GM12873 (cell line): ENCODE measurements at regions not wholly inside any gene's neighbourhood (a gene's known extent, or its start where the extent isn't known, plus 50 kb on each side); places are given as distances from the start of the nearest gene placed in this dataset.

Source experiments
- CTCF ChIP-seq: IDR thresholded peaks from 2 replicates; pipeline ENCODE4 v1.5.1; 2012; ENCODE audit warnings: low read depth, mild to moderate bottlenecking, moderate library complexity, low read length, control low read depth; ENCODE audit not compliant: insufficient read depth; ENCODE audit errors: missing control alignments

DNA sequence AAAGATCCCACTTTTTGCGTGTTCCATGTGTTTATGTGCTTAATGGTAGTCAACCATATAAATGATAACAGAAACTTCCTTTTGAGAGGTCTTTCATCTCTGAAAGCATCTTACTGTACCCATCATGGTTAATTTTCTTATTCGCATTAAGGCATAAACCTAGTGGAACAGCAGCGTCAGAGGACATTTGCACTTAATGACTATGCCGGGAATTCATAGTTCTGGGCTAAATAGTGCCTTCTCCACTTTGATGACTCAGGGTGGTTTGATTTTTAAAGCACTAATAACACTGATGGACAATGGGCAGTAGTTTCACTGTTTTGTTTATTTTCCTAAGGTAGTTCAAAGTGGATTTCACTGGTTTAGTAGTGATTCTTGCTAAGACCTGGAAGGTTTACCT lies 455.3 kb downstream of the DIPK2A start:
- TF ChIP-seq CTCF, result no peak

DNA sequence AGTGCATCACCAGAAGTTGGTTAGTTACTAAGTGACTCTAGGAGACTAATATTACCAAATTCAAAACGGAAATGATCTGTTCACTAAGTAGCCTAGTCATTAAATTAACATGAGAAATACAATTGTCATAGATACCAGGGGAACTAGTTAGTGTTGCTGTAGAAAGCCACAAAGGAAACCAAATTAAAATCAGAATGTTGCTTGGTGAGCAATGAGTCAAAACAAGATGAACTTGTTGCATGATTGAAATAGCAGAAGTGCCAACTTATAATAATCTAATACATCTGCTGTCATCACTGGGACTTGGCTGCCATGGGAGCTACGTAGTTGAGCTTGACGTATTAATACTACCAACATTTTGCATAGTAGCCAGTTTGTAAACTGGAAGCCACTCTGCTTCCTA lies 458.1 kb downstream of the DIPK2A start:
- no peak for TF ChIP-seq CTCF

DNA sequence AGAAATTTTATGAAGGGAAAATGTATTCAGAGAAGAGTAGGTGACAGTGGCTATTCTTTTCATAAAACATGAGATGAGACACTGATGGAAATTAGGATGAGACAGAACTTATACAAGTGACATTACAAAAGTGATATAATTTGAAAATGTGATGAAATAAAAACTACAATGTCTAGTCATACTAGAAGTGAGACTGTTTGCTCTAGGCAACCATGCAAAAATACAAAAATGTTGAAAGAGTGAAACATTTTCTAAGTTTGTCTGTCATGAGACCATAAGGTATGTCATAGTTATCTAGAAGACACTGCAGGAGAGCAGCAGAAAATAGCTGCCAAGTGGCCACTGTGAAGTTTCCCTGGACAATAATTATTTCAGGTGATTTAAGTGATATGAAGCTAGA lies 459.5 kb downstream of the DIPK2A start:
- TF ChIP-seq CTCF, result no peak

- no peak for TF ChIP-seq CTCF
These were observed 461.4 kb downstream of the DIPK2A start for GRCh38 chr3:144433006-144433405.

DNA sequence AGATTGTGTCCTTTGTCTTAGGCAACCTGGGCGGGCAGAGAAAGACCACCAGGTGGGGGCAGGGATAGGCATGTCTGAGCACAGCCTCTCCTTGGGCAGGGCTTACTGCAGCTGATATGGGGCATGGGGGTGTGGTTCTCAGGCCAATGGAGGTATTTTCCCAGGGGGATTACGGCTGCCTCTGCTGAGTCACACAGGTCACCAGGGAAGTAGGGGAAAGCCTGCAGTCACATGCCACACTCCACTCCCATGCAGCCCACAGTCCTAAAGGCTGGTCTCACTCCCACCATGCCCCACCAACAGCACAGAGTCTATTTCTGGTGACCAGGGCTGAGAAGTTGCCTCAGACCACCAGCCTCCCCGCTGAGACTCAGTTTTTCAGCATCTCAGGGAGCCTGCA lies 466.4 kb downstream of the DIPK2A start:
- TF ChIP-seq CTCF, result no peak

DNA sequence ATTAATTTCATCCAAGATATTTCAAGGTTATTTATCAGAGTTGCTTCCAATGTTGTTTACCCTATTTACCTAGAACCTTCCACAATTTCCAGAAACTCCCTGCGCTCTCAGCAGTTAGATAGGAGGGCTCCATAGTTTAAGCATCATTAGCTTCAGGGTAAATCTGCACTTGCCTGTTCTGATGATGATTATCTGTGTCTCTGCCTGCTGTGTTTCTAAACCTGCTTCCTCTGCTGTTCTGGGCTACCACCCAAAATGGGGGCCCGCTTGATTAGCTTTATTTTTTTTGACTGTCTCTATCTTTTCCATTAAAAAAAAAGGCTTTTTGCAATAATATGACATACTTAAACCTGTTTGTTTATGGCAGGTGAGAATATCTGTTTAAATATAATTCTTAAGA lies 472.4 kb downstream of the DIPK2A start:
- no peak for TF ChIP-seq CTCF

GRCh38 chr3:144444546-144444945 lies 472.9 kb downstream of the DIPK2A start:
- no peak for TF ChIP-seq CTCF
